ENCODE measurements at regions not wholly inside any gene's neighbourhood (a gene's known extent, or its start where the extent isn't known, plus 50 kb on each side); places are given as distances from the start of the nearest gene placed in this dataset.

DNA sequence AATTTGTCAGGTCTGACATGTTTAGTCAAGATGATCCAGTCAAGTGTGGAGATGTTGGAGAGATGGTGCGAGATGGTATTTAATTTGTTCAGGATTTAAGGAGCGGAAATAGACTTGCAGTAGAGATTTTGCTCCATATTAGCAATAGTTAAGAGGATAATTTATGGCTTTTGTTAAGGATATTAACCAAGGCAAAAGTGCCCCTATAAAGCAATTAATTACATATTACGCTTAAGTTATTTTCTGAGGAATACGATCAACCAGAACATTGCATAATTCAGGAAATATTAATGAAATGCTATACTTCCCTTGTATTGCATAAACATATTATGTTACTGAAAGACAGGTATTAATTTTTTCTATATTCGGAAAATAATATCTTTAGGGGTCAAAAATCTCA, 83.9 kb downstream of the ZIC1 start:
- TF ChIP-seq, protein P1, sequence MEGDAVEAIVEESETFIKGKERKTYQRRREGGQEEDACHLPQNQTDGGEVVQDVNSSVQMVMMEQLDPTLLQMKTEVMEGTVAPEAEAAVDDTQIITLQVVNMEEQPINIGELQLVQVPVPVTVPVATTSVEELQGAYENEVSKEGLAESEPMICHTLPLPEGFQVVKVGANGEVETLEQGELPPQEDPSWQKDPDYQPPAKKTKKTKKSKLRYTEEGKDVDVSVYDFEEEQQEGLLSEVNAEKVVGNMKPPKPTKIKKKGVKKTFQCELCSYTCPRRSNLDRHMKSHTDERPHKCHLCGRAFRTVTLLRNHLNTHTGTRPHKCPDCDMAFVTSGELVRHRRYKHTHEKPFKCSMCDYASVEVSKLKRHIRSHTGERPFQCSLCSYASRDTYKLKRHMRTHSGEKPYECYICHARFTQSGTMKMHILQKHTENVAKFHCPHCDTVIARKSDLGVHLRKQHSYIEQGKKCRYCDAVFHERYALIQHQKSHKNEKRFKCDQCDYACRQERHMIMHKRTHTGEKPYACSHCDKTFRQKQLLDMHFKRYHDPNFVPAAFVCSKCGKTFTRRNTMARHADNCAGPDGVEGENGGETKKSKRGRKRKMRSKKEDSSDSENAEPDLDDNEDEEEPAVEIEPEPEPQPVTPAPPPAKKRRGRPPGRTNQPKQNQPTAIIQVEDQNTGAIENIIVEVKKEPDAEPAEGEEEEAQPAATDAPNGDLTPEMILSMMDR (IDR thresholded peaks at IDR 0.05; ENCODE audit: low read depth, low read length, poor library complexity, severe bottlenecking) = no peak
- no peak for TF ChIP-seq EZH2phosphoT487 (IDR thresholded peaks at IDR 0.05; ENCODE audit: borderline replicate concordance, low read length)

DNA sequence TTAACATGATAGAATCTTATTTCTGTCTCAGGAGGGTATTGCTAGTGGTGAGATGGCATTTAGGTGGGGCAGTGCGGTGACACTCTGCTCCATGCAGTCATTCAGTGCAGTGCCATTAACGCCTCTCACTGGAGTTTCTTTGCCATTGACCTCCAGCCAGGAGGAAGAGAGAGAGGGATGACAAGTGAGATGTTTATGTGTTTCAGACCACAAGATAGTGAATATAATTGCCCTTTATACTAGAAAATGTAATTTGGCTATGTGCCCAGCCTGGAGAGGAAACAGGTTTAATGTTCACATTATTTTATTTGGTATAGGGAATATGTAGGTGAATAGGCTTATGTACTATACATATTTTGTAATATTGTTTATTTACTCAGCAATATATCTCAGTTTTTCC, 84.5 kb downstream of the ZIC1 start:
- Histone ChIP-seq H3K4me3 (ENCODE audit: low read length) (no peak overlapping the region), H3K4me1 (ENCODE audit: control insufficient read depth, low read length) (no peaks in the 10 kb centered on the region), H3K9me2 (replicated peaks; ENCODE audit: control insufficient read depth, low read length) (no peaks in the 10 kb centered on the region), H3K27ac (ENCODE audit: low read depth, low read length) (no peak overlapping the region), H3K79me2 (ENCODE audit: control insufficient read depth, low read length) (no peaks in the 10 kb centered on the region), H3K36me3 (ENCODE audit: control insufficient read depth, low read length) (no peaks in the 10 kb centered on the region), H4K20me1 (ENCODE audit: control insufficient read depth, insufficient read depth, low read depth, low read length) (no peaks in the 10 kb centered on the region), H3F3A (ENCODE audit: control insufficient read depth, insufficient read depth) (no peaks in the 10 kb centered on the region), H3K4me2 (ENCODE audit: low read length) (no peak overlapping the region), H3K27me3 (ENCODE audit: control insufficient read depth, low read length) (no peaks in the 10 kb centered on the region), H3K9me3 (ENCODE audit: control insufficient read depth, insufficient read depth, low read length) (no peaks in the 10 kb centered on the region)
- TF ChIP-seq EZH2phosphoT487 (IDR thresholded peaks at IDR 0.05; ENCODE audit: borderline replicate concordance, low read length) = no peak
- TF ChIP-seq, protein P1 (IDR thresholded peaks at IDR 0.05; ENCODE audit: low read depth, low read length, poor library complexity, severe bottlenecking) = no peak

More for the DNA sequence above, 83.9 kb downstream of the ZIC1 start:
- Histone ChIP-seq H3K4me2 (ENCODE audit: low read length) (no peak overlapping the region), H3K4me3 (ENCODE audit: low read length) (no peak overlapping the region), H3F3A (ENCODE audit: control insufficient read depth, insufficient read depth) (no peaks in the 10 kb centered on the region), H3K9me3 (ENCODE audit: control insufficient read depth, insufficient read depth, low read length) (no peaks in the 10 kb centered on the region), H3K4me1 (ENCODE audit: control insufficient read depth, low read length) (no peaks in the 10 kb centered on the region), H3K36me3 (ENCODE audit: control insufficient read depth, low read length) (no peaks in the 10 kb centered on the region), H4K20me1 (ENCODE audit: control insufficient read depth, insufficient read depth, low read depth, low read length) (no peaks in the 10 kb centered on the region), H3K79me2 (ENCODE audit: control insufficient read depth, low read length) (no peaks in the 10 kb centered on the region), H3K27ac (ENCODE audit: low read depth, low read length) (no peak overlapping the region), H3K9me2 (replicated peaks; ENCODE audit: control insufficient read depth, low read length) (no peaks in the 10 kb centered on the region), H3K27me3 (ENCODE audit: control insufficient read depth, low read length) (no peaks in the 10 kb centered on the region)

DNA sequence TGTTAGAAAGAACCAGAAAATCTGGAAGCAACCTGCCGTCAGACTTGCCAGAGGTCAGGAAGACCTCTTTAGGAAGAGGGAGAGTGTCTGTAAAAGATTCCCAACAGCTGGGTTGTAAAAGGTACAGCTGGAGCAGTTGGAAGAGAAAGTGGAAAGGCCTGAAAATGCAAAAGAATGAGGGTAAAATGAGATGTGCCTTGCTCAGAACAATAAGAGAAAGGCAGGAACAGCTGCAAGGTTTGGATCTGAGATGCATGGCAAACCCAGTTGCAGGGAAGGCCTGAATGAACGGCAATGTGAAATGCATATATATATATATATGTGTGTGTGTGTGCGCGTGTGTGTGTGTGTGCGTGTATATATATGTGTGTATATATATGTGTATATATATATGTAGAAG, 88.1 kb downstream of the ZIC1 start:
- no peaks in the 10 kb centered on the region for H3K36me3 ChIP-seq (ENCODE audit: control insufficient read depth, low read length)
- H3K27me3 ChIP-seq (ENCODE audit: control insufficient read depth, low read length) = no peaks in the 10 kb centered on the region
- H3K4me1 ChIP-seq (ENCODE audit: control insufficient read depth, low read length) = no peaks in the 10 kb centered on the region
- no peaks in the 10 kb centered on the region for H3K9me3 ChIP-seq (ENCODE audit: control insufficient read depth, insufficient read depth, low read length)
- no peak for TF ChIP-seq EZH2phosphoT487 (IDR thresholded peaks at IDR 0.05; ENCODE audit: borderline replicate concordance, low read length)
- TF ChIP-seq, protein P1 (IDR thresholded peaks at IDR 0.05; ENCODE audit: low read depth, low read length, poor library complexity, severe bottlenecking) = no peak
- no peaks in the 10 kb centered on the region for H4K20me1 ChIP-seq (ENCODE audit: control insufficient read depth, insufficient read depth, low read depth, low read length)
- no peaks in the 10 kb centered on the region for H3K9me2 ChIP-seq (replicated peaks; ENCODE audit: control insufficient read depth, low read length)
- H3K4me3 ChIP-seq (ENCODE audit: low read length) = no peak overlapping the region
- H3K27ac ChIP-seq (ENCODE audit: low read depth, low read length) = no peak overlapping the region
- H3K79me2 ChIP-seq (ENCODE audit: control insufficient read depth, low read length) = no peaks in the 10 kb centered on the region
- no peaks in the 10 kb centered on the region for H3F3A ChIP-seq (ENCODE audit: control insufficient read depth, insufficient read depth)
- no peak overlapping the region for H3K4me2 ChIP-seq (ENCODE audit: low read length)
